Spleen (tissue), 7 donors: ENCODE measurements at regions not wholly inside any gene's neighbourhood (a gene's known extent, or its start where the extent isn't known, plus 50 kb on each side); places are given as distances from the start of the nearest gene placed in this dataset.

Experiments
- POLR2A ChIP-seq, 3 donors: fragments of 450-650 bp; IDR thresholded peaks; one replicate each; pipeline ENCODE4 v1.5.1; 2017; ENCODE audit warnings: antibody characterized with exemption in 3 of 3, mild to moderate bottlenecking in 1 of 3
- TF ChIP-seq, protein P1 (sequence below), 11 experiments: fragments of 200-600 bp in 7 of 11; fragments of 450-650 bp in 4 of 11; sonication (generic) in 4 of 11; IDR thresholded peaks in 8 of 11; conservative IDR thresholded peaks in 3 of 11; 1 replicate in 7 of 11; 2 replicates in 4 of 11; pipeline versions ENCODE4 v1.4.0 to v1.8.0; 2016 to 2021; ENCODE audit warnings: antibody characterized with exemption in 11 of 11, inconsistent platforms in 4 of 11, mild to moderate bottlenecking in 1 of 11
- donor health status: DM: no; HTN: no; CAD: no; lungs with moderate emphysema.
- donor health status: DM: no; HTN: no; CAD: no.
- donor health status: DM: no; HTN: no; CAD: no.

DNA sequence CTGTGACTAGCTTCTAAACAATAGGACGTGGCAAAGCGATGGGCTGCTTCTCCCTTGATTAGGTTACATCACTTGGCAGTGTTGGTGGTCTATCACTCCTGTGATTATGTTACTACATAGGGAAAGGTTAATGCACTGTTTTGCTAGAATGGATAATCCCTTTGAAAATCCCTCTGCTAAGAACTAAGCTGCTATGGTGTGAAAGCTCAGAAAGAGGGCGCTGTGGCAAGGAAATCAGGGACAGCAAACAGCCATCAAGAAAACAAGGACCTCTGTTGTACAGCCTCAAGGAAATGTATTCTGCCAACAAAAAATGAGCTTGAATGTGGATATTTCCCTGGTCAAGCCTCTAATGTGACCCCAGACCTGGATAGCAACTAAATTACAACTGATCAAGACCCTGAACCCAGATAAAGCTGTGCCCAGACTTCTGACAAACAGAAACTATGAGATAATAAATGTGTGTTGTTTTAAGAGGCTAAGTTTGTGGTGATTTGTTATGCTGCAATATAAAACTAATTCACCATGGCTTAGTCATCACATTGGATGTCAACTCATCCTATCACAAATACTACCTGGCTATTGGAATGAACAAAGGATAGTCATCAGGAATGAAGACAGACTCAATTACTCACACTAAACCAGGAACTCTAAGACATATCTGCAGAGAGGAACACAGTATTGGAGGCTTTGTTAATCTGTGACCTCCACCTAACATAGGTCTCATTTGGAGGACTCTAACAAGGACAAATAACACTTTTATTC is 1215.9 kb downstream of the EFNA5 start:
- TF ChIP-seq POLR2A (IDR thresholded peaks at IDR 0.05): no peak
- TF ChIP-seq, protein P1, sequence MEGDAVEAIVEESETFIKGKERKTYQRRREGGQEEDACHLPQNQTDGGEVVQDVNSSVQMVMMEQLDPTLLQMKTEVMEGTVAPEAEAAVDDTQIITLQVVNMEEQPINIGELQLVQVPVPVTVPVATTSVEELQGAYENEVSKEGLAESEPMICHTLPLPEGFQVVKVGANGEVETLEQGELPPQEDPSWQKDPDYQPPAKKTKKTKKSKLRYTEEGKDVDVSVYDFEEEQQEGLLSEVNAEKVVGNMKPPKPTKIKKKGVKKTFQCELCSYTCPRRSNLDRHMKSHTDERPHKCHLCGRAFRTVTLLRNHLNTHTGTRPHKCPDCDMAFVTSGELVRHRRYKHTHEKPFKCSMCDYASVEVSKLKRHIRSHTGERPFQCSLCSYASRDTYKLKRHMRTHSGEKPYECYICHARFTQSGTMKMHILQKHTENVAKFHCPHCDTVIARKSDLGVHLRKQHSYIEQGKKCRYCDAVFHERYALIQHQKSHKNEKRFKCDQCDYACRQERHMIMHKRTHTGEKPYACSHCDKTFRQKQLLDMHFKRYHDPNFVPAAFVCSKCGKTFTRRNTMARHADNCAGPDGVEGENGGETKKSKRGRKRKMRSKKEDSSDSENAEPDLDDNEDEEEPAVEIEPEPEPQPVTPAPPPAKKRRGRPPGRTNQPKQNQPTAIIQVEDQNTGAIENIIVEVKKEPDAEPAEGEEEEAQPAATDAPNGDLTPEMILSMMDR (IDR thresholded peaks at IDR 0.05 in 8 of 11, conservative IDR thresholded peaks at IDR 0.05 in 3 of 11): no peak
